ENCODE measurements at regions not wholly inside any gene's neighbourhood (a gene's known extent, or its start where the extent isn't known, plus 50 kb on each side); places are given as distances from the start of the nearest gene placed in this dataset.
"Not testable (repeated sequence)": the region's sequence is repeated elsewhere in the genome, so short reads cannot be mapped to it uniquely, and the experiment has no call there.

GRCh38 chr11:42417691-42418090, 894.1 kb upstream of the API5 start:
- Histone ChIP-seq H3K4me1 (ENCODE audit: control insufficient read depth in 2 of 2, insufficient read depth in 2 of 2, low read length in 2 of 2) (no peaks in the 10 kb centered on the region), H3K27me3 (ENCODE audit: control insufficient read depth in 2 of 2, insufficient read depth in 2 of 2, low read length in 2 of 2) (no peaks in the 10 kb centered on the region), H3K36me3 (ENCODE audit: control insufficient read depth in 2 of 2, insufficient read depth in 2 of 2, low read length in 2 of 2) (no peaks in the 10 kb centered on the region), H3K9ac (ENCODE audit: low read depth in 1 of 2, low read length in 2 of 2) (no peak overlapping the region), H3K27ac (ENCODE audit: low read depth in 2 of 2, low read length in 2 of 2) (no peak overlapping the region), H3K9me3 (ENCODE audit: control insufficient read depth in 2 of 2, low read length in 2 of 2) (no peaks in the 10 kb centered on the region), H3K4me3 (ENCODE audit: low read length in 2 of 2) (no peak overlapping the region)

DNA sequence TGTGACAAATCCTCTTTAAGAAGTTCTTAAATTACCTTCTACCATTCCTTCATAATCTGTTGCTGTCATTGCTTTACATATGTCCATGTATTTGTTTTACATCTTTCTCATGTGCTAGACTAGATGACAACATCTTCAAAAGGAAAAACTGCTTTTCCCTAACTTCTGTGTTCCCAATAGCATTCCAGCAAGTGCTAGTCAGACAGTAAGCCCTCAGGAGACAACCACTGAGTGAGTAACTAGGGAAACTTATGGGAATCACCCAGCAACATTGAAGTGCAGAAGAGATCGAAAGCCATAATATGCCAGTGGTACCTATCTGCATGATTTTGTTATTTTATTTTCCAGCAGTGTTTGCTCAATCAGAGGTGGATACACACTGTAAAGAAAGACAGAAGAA, 889.7 kb upstream of the API5 start:
- H3K9me3 ChIP-seq (ENCODE audit: control insufficient read depth in 2 of 2, low read length in 2 of 2), result no peaks in the 10 kb centered on the region
- no peak overlapping the region for H3K9ac ChIP-seq (ENCODE audit: low read depth in 1 of 2, low read length in 2 of 2)
- no peaks in the 10 kb centered on the region for H3K4me1 ChIP-seq (ENCODE audit: control insufficient read depth in 2 of 2, insufficient read depth in 2 of 2, low read length in 2 of 2)
- no peaks in the 10 kb centered on the region for H3K36me3 ChIP-seq (ENCODE audit: control insufficient read depth in 2 of 2, insufficient read depth in 2 of 2, low read length in 2 of 2)
- H3K4me3 ChIP-seq (ENCODE audit: low read length in 2 of 2), result no peak overlapping the region
- no peak overlapping the region for H3K27ac ChIP-seq (ENCODE audit: low read depth in 2 of 2, low read length in 2 of 2)
- no peaks in the 10 kb centered on the region for H3K27me3 ChIP-seq (ENCODE audit: control insufficient read depth in 2 of 2, insufficient read depth in 2 of 2, low read length in 2 of 2)

DNA sequence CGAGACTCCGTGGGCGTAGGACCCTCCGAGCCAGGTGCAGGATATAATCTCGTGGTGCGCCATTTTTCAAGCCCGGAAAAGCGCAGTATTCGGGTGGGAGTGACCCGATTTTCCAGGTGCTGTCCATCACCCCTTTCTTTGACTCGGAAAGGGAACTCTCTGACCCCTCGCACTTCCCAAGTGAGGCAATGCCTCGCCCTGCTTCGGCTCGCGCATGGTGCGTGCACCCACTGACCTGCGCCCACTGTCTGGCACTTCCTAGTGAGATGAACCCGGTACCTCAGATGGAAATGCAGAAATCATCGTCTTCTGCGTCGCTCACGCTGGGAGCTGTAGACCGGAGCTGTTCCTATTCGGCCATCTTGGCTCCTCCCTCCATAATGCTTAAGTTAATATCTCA, 876.9 kb upstream of the API5 start:
- H3K9ac ChIP-seq (ENCODE audit: low read depth in 1 of 2, low read length in 2 of 2); H3K36me3 ChIP-seq (ENCODE audit: control insufficient read depth in 2 of 2, insufficient read depth in 2 of 2, low read length in 2 of 2): not testable (repeated sequence)

GRCh38 chr11:42444406-42444805, 867.4 kb upstream of the API5 start:
- Histone ChIP-seq H3K9me3 (ENCODE audit: control insufficient read depth in 2 of 2, low read length in 2 of 2) (peaks cover 0 to 2% of the 10 kb centered on the region in 2 donors), H3K27me3 (ENCODE audit: control insufficient read depth in 2 of 2, insufficient read depth in 2 of 2, low read length in 2 of 2) (no peaks in the 10 kb centered on the region), H3K36me3 (ENCODE audit: control insufficient read depth in 2 of 2, insufficient read depth in 2 of 2, low read length in 2 of 2) (no peaks in the 10 kb centered on the region), H3K27ac (ENCODE audit: low read depth in 2 of 2, low read length in 2 of 2) (no peak overlapping the region), H3K4me1 (ENCODE audit: control insufficient read depth in 2 of 2, insufficient read depth in 2 of 2, low read length in 2 of 2) (no peaks in the 10 kb centered on the region), H3K4me3 (ENCODE audit: low read length in 2 of 2) (no peak overlapping the region), H3K9ac (ENCODE audit: low read depth in 1 of 2, low read length in 2 of 2) (no peak overlapping the region)

More for the DNA sequence above, 876.9 kb upstream of the API5 start:
- not testable (repeated sequence) for H3K27me3 ChIP-seq (ENCODE audit: control insufficient read depth in 2 of 2, insufficient read depth in 2 of 2, low read length in 2 of 2); H3K4me1 ChIP-seq (ENCODE audit: control insufficient read depth in 2 of 2, insufficient read depth in 2 of 2, low read length in 2 of 2); H3K27ac ChIP-seq (ENCODE audit: low read depth in 2 of 2, low read length in 2 of 2); H3K4me3 ChIP-seq (ENCODE audit: low read length in 2 of 2); H3K9me3 ChIP-seq (ENCODE audit: control insufficient read depth in 2 of 2, low read length in 2 of 2)

DNA sequence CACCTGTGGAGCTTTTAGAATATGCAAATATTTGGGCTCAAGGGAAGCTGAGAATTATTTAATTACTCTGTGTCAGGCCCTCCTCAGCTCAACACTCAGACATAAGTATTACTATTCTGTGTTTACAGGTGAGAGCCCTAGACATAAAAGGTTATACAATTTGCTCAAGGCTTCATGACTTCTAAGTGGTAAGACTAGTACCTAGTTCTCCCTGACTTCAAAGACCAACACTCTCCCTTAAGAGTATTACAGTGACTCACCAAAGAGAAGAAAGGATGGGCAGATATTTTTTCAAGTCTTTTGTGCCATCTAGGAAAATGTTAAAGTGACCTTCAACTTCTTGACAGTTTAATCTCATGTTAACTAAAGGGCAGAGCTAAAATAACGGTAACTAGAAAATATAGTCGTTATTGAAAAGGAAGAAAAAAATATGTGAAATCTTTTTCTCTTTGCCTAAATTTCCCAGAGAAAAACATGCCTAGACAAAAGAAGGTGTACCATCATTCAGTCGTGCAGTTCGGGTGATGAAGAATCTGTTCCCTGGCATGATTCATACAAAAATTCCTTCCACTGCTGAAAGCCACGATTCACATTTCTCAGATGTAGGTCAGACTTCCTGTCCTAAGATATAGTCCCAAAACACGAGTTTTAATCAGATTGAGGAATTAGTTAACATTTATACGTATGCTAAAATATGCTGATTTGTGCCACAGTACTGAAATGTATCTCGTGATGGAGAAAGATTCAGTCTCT, 849.1 kb upstream of the API5 start:
- no peaks in the 10 kb centered on the region for H3K9me3 ChIP-seq (ENCODE audit: control insufficient read depth in 2 of 2, low read length in 2 of 2)
- H3K4me1 ChIP-seq (ENCODE audit: control insufficient read depth in 2 of 2, insufficient read depth in 2 of 2, low read length in 2 of 2), result no peaks in the 10 kb centered on the region
- no peak overlapping the region for H3K4me3 ChIP-seq (ENCODE audit: low read length in 2 of 2)
- H3K27ac ChIP-seq (ENCODE audit: low read depth in 2 of 2, low read length in 2 of 2), result no peak overlapping the region
- H3K27me3 ChIP-seq (ENCODE audit: control insufficient read depth in 2 of 2, insufficient read depth in 2 of 2, low read length in 2 of 2), result no peaks in the 10 kb centered on the region
- no peak overlapping the region for H3K9ac ChIP-seq (ENCODE audit: low read depth in 1 of 2, low read length in 2 of 2)
- H3K36me3 ChIP-seq (ENCODE audit: control insufficient read depth in 2 of 2, insufficient read depth in 2 of 2, low read length in 2 of 2), result no peaks in the 10 kb centered on the region

- Histone ChIP-seq H3K4me1 (ENCODE audit: control insufficient read depth in 2 of 2, insufficient read depth in 2 of 2, low read length in 2 of 2) (no peaks in the 10 kb centered on the region), H3K9me3 (ENCODE audit: control insufficient read depth in 2 of 2, low read length in 2 of 2) (no peaks in the 10 kb centered on the region), H3K36me3 (ENCODE audit: control insufficient read depth in 2 of 2, insufficient read depth in 2 of 2, low read length in 2 of 2) (no peaks in the 10 kb centered on the region), H3K9ac (ENCODE audit: low read depth in 1 of 2, low read length in 2 of 2) (no peak overlapping the region), H3K27me3 (ENCODE audit: control insufficient read depth in 2 of 2, insufficient read depth in 2 of 2, low read length in 2 of 2) (no peaks in the 10 kb centered on the region), H3K4me3 (ENCODE audit: low read length in 2 of 2) (no peak overlapping the region), H3K27ac (ENCODE audit: low read depth in 2 of 2, low read length in 2 of 2) (no peak overlapping the region)
These were observed 846.2 kb upstream of the API5 start for GRCh38 chr11:42465623-42466022.

DNA sequence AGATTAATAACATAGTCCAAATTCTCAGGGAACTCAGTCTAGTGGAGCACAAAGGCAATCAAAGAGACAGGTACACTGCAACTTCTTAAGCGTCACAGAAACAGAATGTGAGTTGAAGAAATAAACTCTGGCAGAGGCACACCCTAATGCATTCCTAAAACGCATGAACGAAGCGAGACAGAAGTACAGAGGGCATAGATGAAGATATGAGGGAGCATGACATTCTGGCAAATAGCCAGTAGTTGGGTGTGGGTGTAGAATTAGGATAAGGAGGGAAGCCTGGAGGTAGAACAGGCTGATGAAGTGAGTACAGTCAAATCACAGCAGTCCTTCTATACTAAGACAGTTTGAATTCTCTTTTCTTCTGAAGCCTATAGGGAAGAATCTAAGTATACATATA, 838.7 kb upstream of the API5 start:
- H3K27me3 ChIP-seq (ENCODE audit: control insufficient read depth in 2 of 2, insufficient read depth in 2 of 2, low read length in 2 of 2), result no peaks in the 10 kb centered on the region
- H3K4me3 ChIP-seq (ENCODE audit: low read length in 2 of 2), result no peak overlapping the region
- no peaks in the 10 kb centered on the region for H3K4me1 ChIP-seq (ENCODE audit: control insufficient read depth in 2 of 2, insufficient read depth in 2 of 2, low read length in 2 of 2)
- no peaks in the 10 kb centered on the region for H3K36me3 ChIP-seq (ENCODE audit: control insufficient read depth in 2 of 2, insufficient read depth in 2 of 2, low read length in 2 of 2)
- no peak overlapping the region for H3K27ac ChIP-seq (ENCODE audit: low read depth in 2 of 2, low read length in 2 of 2)
- H3K9ac ChIP-seq (ENCODE audit: low read depth in 1 of 2, low read length in 2 of 2), result no peak overlapping the region
- H3K9me3 ChIP-seq (ENCODE audit: control insufficient read depth in 2 of 2, low read length in 2 of 2), result no peaks in the 10 kb centered on the region

GRCh38 chr11:42482822-42483221, 829.0 kb upstream of the API5 start:
- Histone ChIP-seq H3K4me1 (ENCODE audit: control insufficient read depth in 2 of 2, insufficient read depth in 2 of 2, low read length in 2 of 2) (no peaks in the 10 kb centered on the region), H3K9ac (ENCODE audit: low read depth in 1 of 2, low read length in 2 of 2) (no peak overlapping the region), H3K27me3 (ENCODE audit: control insufficient read depth in 2 of 2, insufficient read depth in 2 of 2, low read length in 2 of 2) (no peaks in the 10 kb centered on the region), H3K27ac (ENCODE audit: low read depth in 2 of 2, low read length in 2 of 2) (no peak overlapping the region), H3K9me3 (ENCODE audit: control insufficient read depth in 2 of 2, low read length in 2 of 2) (no peaks in the 10 kb centered on the region), H3K36me3 (ENCODE audit: control insufficient read depth in 2 of 2, insufficient read depth in 2 of 2, low read length in 2 of 2) (no peaks in the 10 kb centered on the region), H3K4me3 (ENCODE audit: low read length in 2 of 2) (no peak overlapping the region)

DNA sequence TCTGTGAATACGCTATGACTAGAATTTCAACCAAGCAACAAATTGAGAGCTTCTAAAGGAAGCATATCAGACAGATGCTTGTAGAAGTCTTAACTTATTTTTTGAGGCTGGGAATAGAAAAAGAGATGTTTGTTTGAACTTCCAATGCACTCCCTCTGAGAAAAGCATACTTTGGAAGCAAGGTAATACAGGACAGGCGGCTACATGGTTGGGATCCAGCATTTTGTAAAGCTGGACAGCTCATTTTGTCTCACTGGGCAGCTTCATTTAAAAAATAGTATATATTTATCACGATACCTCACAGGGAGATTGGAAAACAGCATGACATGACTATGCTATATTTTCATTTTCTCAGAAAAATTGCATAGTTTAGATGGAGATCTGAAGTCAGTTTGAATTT, 821.3 kb upstream of the API5 start:
- Histone ChIP-seq H3K4me1 (ENCODE audit: control insufficient read depth in 2 of 2, insufficient read depth in 2 of 2, low read length in 2 of 2) (no peaks in the 10 kb centered on the region), H3K9me3 (ENCODE audit: control insufficient read depth in 2 of 2, low read length in 2 of 2) (no peaks in the 10 kb centered on the region), H3K27ac (ENCODE audit: low read depth in 2 of 2, low read length in 2 of 2) (no peak overlapping the region), H3K36me3 (ENCODE audit: control insufficient read depth in 2 of 2, insufficient read depth in 2 of 2, low read length in 2 of 2) (no peaks in the 10 kb centered on the region), H3K27me3 (ENCODE audit: control insufficient read depth in 2 of 2, insufficient read depth in 2 of 2, low read length in 2 of 2) (no peaks in the 10 kb centered on the region), H3K9ac (ENCODE audit: low read depth in 1 of 2, low read length in 2 of 2) (no peak overlapping the region), H3K4me3 (ENCODE audit: low read length in 2 of 2) (no peak overlapping the region)

DNA sequence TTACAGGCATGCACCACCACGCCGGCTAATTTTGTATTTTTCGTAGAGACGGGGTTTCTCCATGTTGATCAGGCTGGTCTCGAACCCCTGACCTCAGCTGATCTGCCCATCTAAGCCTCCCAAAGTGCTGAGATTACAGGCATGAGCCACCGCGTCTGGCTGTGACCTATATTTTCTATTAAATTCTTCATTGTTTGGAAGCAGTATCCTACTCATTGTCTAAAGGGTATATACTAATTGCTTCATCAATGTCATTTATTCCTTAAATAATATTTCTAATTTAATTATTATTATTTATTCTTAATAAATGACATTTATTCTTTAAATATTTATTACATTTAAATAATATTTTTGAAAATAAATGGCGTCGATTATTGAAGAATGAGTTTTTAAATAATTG, 817.3 kb upstream of the API5 start:
- Histone ChIP-seq H3K4me1 (ENCODE audit: control insufficient read depth in 2 of 2, insufficient read depth in 2 of 2, low read length in 2 of 2) (no peaks in the 10 kb centered on the region), H3K27ac (ENCODE audit: low read depth in 2 of 2, low read length in 2 of 2) (no peak overlapping the region), H3K27me3 (ENCODE audit: control insufficient read depth in 2 of 2, insufficient read depth in 2 of 2, low read length in 2 of 2) (no peaks in the 10 kb centered on the region), H3K9ac (ENCODE audit: low read depth in 1 of 2, low read length in 2 of 2) (no peak overlapping the region), H3K4me3 (ENCODE audit: low read length in 2 of 2) (no peak overlapping the region), H3K36me3 (ENCODE audit: control insufficient read depth in 2 of 2, insufficient read depth in 2 of 2, low read length in 2 of 2) (no peaks in the 10 kb centered on the region), H3K9me3 (ENCODE audit: control insufficient read depth in 2 of 2, low read length in 2 of 2) (no peaks in the 10 kb centered on the region)

- no peaks in the 10 kb centered on the region for H3K36me3 ChIP-seq (ENCODE audit: control insufficient read depth in 2 of 2, insufficient read depth in 2 of 2, low read length in 2 of 2)
- H3K27ac ChIP-seq (ENCODE audit: low read depth in 2 of 2, low read length in 2 of 2), result no peak overlapping the region
- no peaks in the 10 kb centered on the region for H3K4me1 ChIP-seq (ENCODE audit: control insufficient read depth in 2 of 2, insufficient read depth in 2 of 2, low read length in 2 of 2)
- H3K27me3 ChIP-seq (ENCODE audit: control insufficient read depth in 2 of 2, insufficient read depth in 2 of 2, low read length in 2 of 2), result no peaks in the 10 kb centered on the region
- no peak overlapping the region for H3K4me3 ChIP-seq (ENCODE audit: low read length in 2 of 2)
- no peak overlapping the region for H3K9ac ChIP-seq (ENCODE audit: low read depth in 1 of 2, low read length in 2 of 2)
- no peaks in the 10 kb centered on the region for H3K9me3 ChIP-seq (ENCODE audit: control insufficient read depth in 2 of 2, low read length in 2 of 2)
These were observed 812.8 kb upstream of the API5 start for GRCh38 chr11:42498971-42499370.

Data from mucosa of rectum (tissue), 2 donors.